Superior temporal gyrus (tissue), 1 donor: ENCODE measurements at regions not wholly inside any gene's neighbourhood (a gene's known extent, or its start where the extent isn't known, plus 50 kb on each side); places are given as distances from the start of the nearest gene placed in this dataset.

ENCODE experiments used
- DNase-seq: peaks from one replicate; pipeline ENCODE4 v3.0.0-alpha.2; 2016; ENCODE audit errors: extremely low spot score

DNA sequence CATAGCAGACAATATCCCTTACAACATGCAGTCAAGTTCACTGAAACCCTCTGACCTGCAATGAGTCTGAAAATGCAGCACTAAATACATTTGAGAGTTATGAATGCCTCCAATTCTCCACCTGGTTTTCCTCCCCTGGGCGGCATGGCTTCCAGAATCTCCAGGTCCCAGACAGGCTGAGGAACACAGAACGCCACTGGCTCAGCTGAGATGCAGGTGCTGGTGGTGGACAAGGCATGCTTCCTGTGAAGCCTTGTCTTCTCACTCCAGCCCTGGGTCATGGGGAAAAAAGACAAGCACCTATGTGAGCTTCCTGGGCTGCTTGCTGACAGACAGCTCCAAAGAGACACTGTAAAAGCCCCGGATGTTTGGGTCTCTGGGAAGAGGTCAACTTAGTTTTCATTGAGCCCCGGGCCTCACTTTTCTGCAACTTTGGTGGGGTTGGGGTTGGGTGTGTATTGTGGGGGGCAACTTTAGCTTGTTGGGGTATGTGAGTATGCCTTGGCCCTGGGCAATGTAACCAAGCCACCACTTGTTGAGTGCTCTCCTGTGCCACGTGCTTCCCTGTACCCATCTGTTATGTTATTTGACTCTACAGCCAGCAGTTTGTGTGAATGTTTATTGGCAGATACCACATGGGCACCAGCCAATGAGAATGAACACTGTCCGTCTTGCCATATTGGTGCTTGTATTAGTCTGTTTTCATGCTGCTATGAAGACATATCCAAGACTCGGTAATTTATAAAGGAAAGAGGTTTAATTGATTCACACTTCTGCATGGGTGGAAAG lies 127.8 kb downstream of the EMX2 start:
- DNase-seq: no peak

DNA sequence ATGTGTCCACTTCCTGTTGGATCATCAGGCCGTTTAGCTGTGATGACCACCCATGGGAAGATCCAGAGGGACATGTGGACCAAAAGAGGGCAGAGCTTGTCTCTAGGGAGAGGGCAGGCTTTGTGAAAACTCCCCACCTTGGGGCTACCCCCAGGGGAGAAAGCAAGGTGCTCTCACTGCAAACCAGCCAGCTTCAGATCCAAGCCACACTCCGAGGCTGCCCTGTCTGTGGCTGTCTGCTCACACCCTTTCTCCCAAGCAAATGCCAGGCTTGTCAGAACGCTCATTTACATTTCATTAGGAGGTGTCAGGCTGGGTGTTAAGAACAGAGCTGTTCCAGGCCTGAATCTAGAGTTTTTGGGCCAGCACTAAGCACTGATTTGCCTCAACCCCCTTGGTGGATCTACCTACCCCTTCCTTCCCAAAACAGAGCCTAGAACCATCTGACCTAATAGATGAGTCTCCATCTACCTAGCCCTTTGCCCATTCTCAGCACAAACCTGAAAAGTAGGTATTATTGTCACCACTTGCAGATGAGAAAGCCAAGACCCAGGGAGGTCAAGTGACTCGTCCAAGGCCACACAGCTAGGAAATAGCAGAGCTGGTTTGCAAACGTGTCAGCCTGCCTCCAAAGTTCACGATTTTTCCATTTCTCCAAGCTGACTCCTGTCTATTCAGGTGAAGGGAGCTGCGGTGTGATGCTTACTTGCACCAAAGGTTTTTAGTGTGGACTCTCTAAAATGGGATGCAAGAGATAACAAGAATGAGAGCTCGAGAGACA lies 130.9 kb downstream of the EMX2 start:
- DNase-seq: no peak

DNA sequence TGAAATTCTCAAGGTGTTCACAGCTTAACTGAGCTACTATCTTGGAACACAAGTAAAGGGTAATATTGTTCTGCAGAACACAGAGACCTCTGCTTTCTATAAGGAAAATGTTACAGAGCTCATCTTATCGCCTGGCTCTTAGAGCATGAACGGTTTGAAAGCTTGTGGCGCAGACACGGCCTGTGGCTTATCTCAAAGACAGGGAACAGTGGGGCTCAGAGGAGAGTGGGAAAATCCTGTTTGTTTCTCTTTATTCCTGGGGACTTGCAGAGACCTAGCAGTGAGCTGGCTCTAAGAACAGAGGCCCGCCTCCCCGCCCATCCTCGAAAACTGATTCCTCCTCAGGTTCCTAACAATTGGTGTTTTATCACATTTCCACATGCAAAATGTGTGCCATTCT lies 131.7 kb downstream of the EMX2 start:
- no peak for DNase-seq

DNA sequence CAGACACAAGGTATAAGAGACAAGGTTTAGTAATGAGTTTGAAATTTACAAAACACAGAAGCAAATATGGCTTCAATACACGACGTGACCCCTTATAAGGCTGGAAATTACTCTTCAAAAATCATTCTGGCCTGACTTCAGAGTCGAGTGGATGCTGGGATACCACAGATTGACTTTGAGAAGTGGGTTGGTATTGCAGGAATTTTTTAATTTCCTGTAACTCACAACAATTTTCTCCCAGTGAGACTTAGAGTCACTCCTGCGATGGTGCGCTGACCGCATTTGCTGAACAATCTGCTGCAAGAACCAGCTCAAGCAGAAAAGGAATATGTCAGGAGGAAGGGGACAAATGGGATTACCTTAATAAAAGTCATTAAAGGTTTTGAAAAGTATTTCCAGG lies 132.1 kb downstream of the EMX2 start:
- DNase-seq: no peak

DNA sequence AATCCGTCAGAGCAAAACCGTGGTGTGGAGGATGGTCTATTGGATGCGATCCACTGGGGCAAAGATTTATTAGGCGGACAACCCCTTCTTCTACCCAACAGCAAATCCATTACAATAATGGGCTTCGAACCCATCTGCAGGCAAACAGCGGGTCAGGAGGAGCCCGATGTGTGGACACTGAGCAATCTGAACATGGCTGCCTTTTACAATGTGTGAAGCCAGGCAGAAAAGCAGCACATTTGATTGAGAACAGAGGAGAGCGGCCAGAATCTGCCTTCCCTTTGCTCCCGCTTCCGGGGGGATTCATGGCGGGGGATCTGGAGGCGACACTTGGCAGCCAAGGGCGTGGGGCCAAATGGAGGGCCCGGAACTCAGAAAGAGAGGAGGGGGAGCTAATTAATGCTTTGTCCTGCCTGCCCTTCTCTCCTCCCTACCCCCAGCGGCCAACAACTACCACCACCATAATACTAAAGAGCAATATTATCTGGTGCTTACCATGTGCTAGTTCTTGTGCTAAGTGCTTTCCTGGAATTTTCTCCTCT lies 133.0 kb downstream of the EMX2 start:
- DNase-seq: no peak

DNA sequence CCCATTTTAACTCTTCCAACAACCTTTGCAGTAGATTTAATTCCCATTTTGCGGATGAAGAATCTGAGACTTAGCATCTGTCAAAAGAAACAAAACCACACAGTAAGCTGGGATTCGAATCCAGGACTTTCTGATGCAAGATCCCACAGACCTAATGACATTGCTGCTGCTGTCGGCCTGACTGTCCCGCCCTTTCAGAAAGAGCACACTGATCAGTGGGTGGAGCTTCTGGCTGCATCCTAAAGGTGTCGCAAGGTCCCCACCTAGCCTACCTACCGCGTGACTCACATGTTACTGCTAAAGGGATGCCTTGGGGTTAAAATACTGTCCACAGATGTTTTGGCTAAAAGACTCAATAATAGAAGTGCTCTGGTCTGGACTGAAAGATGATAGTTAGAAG lies 134.7 kb downstream of the EMX2 start:
- DNase-seq: no peak

DNA sequence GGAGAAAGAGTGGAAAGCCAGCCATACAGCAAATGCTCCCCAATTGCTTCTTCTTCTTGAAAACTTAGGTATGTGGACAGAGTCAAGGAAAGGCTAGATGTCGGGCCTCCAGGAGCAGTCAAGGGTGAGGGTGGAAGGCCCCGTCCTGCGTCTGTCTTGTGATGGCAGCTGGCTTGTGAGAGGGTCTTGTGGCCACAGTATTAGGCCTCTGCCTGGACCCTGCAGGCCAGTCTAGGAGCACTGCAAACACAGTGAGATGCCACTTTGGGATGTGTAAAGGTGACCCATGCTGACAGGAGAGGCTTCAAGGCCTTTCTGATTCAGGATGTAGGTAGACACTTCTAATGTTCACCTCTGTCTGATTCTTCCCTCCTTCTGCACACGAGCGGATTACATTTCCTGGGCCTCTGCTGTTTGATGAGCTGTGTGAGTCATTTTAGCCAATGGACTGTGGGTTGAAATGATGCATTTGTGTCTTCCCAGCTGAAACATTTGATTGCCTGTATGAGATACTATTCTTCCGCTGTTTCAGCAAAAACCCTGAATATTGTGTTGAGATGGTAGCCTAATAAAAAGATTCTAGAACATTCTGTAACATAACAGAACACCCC lies 135.4 kb downstream of the EMX2 start:
- DNase-seq: no peak

DNA sequence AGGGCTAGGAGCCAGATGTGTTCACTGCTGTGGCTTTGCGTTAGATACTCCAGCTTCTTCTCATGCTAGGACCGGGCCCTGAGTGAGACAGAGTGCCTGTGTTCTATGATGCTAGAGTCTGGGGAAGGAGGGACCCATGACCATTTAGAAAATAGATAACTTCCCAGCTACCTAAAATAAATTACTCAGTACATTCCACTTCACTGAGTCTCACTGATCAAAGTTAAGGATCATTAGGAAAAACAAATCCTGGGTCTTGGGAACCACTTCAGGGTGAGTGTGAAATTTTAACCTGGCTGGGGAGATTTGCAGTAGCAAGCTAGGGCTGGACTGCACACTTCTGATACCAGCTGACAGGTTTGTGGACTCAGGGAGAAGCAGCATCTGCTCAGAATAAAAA lies 138.1 kb downstream of the EMX2 start:
- DNase-seq: no peak

DNA sequence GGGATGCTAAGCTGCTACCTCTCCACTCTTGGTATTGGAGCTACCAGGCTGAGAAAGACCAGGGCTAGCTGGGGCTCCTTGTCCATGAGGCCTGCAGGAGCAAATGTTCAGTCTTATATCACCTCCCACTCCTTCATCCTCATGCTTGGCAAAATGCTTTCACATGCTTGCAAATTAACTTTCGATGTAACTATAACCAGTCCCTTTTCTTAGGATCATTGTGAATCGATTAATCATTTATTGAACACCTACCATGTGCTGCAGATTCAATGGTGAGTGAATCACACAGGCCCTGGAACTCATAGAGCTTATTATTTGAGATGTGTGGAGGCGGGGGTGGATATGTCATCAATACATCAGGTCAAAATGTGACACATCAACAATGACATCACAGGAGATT lies 138.6 kb downstream of the EMX2 start:
- DNase-seq: no peak

DNA sequence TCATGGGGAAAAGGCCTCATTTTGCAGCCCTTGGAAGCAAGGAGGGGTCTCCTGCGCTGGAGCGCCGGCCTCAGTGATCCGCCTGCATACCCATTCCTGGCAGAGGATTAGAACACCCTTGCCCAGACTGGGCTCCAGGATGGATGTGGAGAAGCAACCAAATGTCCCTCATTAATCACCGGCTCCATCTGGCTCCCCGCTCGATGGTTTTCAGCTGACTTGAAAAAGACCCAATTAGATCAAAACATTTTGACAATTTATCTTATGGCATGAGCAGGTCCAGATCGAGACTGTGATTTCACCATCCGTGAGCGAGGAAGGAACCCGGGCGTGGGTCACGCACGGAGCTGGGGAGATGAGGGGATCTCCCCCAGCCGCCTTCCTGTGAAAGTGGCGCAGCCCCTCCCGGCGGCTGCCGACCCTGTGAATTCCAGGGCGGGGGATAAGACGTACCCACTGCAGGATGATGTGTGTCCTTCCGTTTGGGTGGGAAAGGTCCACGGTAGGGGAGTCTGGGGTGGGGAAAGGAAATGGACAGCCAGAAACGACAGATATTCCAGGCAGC lies 141.6 kb downstream of the EMX2 start:
- no peak for DNase-seq

DNA sequence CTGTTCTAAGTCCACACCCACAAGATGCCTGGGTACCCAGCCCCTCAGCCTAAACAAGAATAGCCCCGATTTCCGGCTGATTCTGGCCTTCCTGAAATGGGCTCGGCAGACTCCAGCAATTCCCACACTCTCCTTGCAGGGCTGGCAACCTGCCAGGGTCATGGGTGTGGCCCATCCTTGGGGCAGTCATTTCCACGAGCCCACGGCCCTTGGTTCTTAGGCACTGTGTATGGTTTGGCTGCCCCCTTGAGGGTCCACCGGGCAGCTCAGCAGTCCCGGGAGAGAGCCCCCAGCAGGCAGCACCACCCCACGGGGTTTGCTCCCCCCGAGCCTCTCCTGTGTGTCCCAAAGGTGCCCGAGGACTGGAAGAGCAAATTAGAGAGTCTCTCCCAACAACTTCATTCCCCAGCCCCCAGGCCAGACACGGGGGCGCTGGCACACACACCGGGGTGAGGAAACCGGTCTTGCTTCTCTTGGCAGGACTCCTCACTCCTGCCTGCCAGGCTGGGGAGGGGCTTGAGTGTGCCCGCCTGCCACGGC lies 142.2 kb downstream of the EMX2 start:
- no peak for DNase-seq

DNA sequence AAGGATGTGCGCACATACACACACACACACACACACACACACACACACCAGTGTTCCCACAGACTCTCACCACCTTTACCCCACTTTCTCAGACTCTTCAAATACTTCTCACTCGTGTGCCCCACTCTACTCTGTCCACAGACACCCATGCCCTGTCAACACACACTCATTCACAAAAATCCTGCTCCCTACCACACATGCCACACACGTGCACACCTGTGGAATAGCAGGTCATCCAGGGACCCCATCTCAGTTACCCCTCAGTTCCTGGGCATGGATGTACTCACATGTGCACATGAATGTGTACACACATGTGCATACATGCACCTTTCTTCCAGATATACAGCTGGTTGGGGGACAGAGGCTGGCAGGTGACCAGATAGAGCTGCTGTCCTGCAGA lies 142.9 kb downstream of the EMX2 start:
- no peak for DNase-seq

DNA sequence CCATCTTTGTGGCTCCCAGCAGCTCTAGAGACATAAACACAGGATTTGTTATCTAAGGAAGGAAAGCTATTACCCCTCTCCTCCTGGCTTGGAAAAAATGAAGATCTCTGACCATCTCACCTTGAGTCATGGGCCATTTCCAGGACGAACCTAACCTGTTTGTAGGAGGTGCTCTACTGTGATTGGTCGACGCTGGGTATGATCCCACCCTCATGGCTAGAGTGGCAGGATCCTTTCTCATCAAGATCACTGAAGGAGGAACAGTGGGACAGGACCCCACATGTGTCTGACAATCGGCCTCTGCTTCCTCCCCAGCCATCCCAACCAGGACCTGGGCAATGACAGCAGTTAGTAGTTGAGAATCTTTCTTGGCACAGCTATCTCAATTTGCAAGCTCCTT lies 144.1 kb downstream of the EMX2 start:
- no peak for DNase-seq

DNA sequence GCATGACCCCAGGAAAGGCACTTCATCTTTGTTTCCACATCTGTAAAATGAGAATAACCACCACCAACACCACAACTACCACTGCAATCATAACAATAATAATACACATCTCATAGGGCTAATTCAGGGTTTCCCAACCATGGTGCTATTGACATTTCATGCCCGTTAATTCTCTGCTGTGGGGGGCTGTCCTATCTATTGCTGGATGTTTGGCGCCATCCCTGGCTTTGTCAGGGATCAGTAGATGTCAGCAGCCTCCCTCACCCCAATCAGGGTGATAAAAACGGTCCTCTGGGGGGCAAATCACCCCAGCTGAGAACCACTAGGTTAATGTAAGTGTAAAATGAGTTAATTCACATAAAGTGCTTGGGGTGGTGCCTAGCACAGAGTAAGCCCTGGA lies 145.8 kb downstream of the EMX2 start:
- no peak for DNase-seq

DNA sequence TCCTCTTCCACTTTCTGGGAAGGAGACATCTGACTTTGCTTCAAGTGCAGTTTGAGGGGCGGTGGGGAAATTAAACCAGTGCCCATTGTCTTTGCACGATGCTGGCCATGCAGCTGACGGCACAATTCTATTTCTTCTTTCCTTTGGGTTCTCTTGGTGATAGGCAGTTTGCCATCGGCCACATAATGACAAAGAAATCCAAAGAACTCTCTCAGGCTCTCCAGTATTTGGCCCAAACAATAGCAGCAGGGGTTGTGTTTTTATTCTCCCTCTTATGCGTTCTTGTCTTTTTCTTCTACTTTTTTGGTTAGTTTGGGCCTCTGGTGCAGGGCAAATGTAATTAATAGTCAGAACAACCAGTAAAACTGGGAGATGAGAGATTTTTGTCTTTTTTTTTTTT lies 147.0 kb downstream of the EMX2 start:
- DNase-seq: no peak

DNA sequence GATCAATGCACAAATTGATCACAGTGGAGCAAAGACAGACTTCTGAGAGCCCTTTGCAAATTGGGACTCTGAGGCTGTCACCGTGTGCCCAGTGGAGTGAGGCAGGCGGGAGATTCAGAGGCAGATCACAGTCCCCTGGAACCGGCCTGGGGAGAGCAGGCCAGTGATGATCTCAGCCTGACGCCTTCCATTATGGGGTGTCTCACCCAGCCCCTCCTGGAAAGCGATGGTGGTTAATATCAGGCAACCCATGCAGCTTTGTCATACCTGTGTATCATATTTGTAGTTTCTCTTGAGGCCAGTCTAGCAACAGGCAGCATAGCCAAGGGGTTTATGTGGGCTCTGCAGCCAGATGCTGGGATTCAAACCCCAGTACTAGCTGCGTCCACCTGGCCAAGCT lies 147.8 kb downstream of the EMX2 start:
- no peak for DNase-seq

DNA sequence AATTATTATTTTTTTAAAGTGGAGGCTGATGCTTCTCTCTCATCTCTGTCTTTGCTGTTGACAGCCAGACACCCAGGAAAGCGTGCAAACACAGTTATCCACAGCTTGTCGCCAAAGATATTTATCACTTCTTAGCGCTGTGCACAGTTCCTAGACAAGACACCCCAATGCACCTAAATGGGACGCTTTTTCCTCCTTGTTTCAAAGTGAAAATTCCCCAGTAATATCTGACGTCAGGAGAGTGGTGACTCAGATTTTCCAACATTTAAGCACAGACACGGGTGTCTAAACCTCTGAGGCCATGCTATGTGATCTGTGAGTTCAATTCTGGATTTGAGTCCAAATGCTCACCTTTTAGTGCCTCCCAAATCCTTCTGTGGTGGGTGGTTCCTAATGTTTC lies 151.6 kb downstream of the EMX2 start:
- no peak for DNase-seq

DNA sequence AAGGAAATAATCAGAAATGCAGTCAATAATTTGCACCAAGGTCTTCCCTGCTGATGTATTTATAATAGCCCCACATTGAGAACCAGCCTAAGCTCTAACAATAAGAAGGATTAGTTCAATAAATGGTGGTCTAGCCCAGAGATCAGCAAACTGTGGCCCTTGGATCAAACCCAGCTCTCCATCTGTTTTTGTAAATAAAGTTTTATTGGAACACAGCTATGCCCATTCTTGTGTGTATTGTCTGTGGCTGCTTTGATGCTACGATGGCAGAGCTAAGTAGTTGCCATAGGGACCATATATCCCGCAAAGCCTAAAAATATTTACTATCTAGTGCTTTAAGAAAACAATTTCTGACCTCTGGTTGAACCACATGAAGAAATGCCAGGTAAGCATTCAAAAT lies 154.9 kb downstream of the EMX2 start:
- DNase-seq: no peak

DNA sequence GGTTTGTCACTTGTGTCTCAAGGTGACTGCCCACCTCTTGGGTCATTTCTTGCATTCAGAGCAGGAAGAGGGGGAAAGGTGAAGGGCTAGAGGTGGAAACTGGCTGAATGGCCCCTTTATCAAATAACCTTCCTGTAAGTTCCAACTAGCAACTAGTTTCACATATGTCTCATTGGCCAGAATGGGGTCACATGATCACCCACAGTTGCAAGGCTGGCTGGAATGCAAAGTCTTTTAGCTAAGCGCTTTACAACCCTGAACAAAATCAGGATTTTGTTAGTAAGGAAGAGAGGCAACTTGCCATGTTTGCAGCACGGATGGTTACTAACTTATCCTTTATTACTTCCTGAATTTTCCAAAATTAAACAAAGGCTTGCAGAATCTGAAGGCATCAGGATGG lies 156.3 kb downstream of the EMX2 start:
- no peak for DNase-seq

DNA sequence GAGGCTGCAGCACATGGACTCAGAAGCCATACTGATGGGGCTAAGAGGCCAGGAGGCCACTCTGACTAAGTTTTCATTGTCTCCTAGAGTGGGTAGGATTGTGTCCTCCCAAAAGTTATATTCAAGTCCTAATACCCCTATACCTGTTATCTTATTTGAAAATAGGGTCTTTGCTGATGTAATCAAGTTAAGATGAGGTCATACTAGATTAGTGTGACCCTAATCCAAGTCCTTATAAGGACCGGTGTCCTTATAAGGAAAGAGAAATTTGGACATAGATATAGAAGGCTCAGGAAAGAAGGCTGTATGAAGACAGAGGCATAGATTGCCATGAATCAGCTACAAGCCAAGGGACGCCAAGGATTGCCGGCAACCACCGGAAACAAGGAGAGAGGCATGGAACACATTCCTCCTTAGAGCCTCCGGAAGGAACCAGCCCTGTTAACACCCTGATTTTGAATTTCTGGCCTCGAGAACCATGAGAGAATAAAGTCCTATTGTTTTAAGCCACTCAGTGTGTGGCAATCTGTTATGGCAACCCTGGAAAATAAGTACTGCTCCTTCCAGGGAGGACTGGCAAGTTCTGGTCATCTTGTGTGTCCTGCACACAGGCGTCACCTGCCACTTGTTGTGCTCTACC lies 157.0 kb downstream of the EMX2 start:
- DNase-seq: no peak

DNA sequence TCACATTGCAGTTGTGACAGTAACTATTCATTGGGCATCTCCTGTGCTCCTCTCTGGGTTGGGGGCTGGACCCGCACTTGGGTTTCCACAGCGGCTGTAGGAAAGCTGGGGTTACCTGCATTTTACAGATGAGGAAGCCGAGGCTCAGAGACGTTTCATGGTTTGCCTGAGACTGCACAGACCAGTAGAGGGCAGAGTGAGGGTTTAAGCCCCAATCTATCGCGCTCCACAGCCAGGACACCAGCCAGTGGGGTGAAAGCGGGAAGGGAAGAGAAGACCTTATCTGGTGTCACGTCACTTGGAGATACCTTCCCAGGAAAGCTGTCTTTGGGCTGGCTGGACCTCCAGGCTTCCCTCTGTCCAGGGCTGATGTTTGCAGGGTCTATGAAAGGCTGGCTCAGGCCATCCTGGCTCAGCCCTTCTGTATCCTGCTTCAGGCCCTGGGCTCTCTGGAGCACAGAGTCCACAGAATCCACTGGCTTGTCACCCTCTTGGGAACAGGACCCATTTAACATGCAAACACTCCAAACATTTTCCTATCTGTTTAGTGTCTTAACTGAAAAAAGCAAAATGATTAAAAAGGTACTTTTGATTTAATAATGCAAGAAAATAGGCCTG lies 167.7 kb downstream of the EMX2 start:
- no peak for DNase-seq
